Testis (tissue), 2 donors: ENCODE measurements at regions not wholly inside any gene's neighbourhood (a gene's known extent, or its start where the extent isn't known, plus 50 kb on each side); places are given as distances from the start of the nearest gene placed in this dataset.

Experiments
- DNase-seq: peaks from one replicate; pipeline ENCODE4 v3.0.0-alpha.2; 2019
- H3K27ac ChIP-seq, 2 donors: fragments of 200-600 bp; sonication (generic); one replicate each; pipeline ENCODE4 v1.5.1; 2019
- H3K27me3 ChIP-seq: fragments of 200-600 bp; sonication (generic); one replicate; pipeline ENCODE4 v1.5.1; 2019
- H3K36me3 ChIP-seq: fragments of 200-600 bp; sonication (generic); one replicate; pipeline ENCODE4 v1.5.1; 2017; ENCODE audit warnings: low read depth; ENCODE audit errors: missing control alignments
- H3K4me1 ChIP-seq: fragments of 200-600 bp; sonication (generic); one replicate; pipeline ENCODE4 v1.5.1; 2019
- H3K4me3 ChIP-seq, 2 donors: fragments of 200-600 bp; sonication (generic); one replicate each; pipeline ENCODE4 v1.5.1; 2017 to 2019
- H3K9me3 ChIP-seq: fragments of 200-600 bp; sonication (generic); one replicate; pipeline ENCODE4 v1.5.1; 2017
- POLR2A ChIP-seq: fragments of 450-650 bp; IDR thresholded peaks from one replicate; pipeline ENCODE4 v1.6.1; 2017; ENCODE audit warnings: antibody characterized with exemption, mild to moderate bottlenecking, moderate library complexity
- WGBS, 2 donors: methylation state at CpG; one replicate each; pipeline ENCODE4 v1.1.5; 2018; 5-methylcytosine and 5-hydroxymethylcytosine counted together
- intact Hi-C: fragments of 100-400 bp; cut with DNase I; formaldehyde crosslinking; loops from one replicate; pipeline ENCODE4 v1.15.1; 2023; ENCODE audit warnings: low total_unique reads
- TF ChIP-seq, protein P1 (sequence below), 3 experiments: fragments of 450-650 bp in 2 of 3; fragments of 200-600 bp in 1 of 3; sonication (generic) in 1 of 3; IDR thresholded peaks; one replicate each; pipeline ENCODE4 v1.5.1; 2016 to 2019; ENCODE audit warnings: antibody characterized with exemption in 3 of 3, mild to moderate bottlenecking in 2 of 3, moderate library complexity in 1 of 3

DNA sequence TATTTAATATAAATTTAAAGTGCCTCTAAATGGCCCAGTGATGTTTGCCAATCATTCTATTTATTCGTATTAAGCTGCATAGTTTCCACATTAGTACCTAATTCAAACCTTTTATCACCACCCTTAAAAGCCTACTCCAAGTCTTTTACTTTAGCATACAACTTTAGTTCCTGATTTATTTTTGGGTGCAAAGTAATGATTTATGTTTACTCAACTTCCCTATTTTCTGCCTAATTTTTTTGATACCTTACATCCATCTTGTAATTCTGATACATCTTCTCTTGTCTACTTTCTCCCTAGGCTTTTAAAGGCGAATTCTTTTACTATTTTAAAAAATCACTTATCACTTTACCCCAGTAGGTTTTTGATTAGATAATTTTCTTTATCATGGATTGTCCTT, 2651.1 kb upstream of the PCDH20 start:
- intact Hi-C loops = no loop called here

DNA sequence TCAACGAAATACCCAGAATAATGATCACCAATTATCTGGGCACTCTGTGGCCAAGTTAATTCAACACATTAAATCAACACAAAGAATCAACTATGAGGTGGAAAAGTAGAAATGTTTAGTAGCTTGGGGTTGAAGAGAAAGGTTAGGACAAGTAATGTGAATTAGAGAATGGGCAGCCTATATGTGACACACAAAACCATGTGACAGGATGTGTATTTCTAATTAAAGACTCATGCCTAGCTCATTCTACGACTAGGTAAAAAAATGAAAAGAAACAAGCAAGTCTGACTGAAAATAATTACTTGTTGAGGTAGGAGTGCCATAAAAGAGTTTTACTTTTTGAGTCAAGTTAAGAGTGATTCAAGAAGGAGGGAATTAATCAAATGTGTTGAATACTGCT, 2646.0 kb upstream of the PCDH20 start:
- no peaks in the 10 kb centered on the region for H3K4me1 ChIP-seq
- DNase-seq = no peak
- TF ChIP-seq POLR2A = no peak
- TF ChIP-seq, protein P1, sequence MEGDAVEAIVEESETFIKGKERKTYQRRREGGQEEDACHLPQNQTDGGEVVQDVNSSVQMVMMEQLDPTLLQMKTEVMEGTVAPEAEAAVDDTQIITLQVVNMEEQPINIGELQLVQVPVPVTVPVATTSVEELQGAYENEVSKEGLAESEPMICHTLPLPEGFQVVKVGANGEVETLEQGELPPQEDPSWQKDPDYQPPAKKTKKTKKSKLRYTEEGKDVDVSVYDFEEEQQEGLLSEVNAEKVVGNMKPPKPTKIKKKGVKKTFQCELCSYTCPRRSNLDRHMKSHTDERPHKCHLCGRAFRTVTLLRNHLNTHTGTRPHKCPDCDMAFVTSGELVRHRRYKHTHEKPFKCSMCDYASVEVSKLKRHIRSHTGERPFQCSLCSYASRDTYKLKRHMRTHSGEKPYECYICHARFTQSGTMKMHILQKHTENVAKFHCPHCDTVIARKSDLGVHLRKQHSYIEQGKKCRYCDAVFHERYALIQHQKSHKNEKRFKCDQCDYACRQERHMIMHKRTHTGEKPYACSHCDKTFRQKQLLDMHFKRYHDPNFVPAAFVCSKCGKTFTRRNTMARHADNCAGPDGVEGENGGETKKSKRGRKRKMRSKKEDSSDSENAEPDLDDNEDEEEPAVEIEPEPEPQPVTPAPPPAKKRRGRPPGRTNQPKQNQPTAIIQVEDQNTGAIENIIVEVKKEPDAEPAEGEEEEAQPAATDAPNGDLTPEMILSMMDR (IDR thresholded peaks at IDR 0.05) = no peak
- H3K36me3 ChIP-seq = no peaks in the 10 kb centered on the region
- WGBS, 2 donors = 75 to 85% methylated on average over 2 of the region's 2 CpGs
- H3K4me3 ChIP-seq = no peak overlapping the region
- H3K27me3 ChIP-seq = no peaks in the 10 kb centered on the region
- intact Hi-C loops = no loop called here
- no peaks in the 10 kb centered on the region for H3K9me3 ChIP-seq
- H3K27ac ChIP-seq = no peak overlapping the region

More for the DNA sequence above, 2651.1 kb upstream of the PCDH20 start:
- Histone ChIP-seq H3K4me1 (no peaks in the 10 kb centered on the region), H3K9me3 (no peaks in the 10 kb centered on the region), H3K4me3 (no peak overlapping the region), H3K27me3 (no peaks in the 10 kb centered on the region), H3K36me3 (no peaks in the 10 kb centered on the region), H3K27ac (no peak overlapping the region)
- 80 to 89% methylated on average over 2 of the region's 2 CpGs for WGBS, 2 donors
- no peak for DNase-seq
- TF ChIP-seq, protein P1 (IDR thresholded peaks at IDR 0.05) = no peak
- no peak for TF ChIP-seq POLR2A

DNA sequence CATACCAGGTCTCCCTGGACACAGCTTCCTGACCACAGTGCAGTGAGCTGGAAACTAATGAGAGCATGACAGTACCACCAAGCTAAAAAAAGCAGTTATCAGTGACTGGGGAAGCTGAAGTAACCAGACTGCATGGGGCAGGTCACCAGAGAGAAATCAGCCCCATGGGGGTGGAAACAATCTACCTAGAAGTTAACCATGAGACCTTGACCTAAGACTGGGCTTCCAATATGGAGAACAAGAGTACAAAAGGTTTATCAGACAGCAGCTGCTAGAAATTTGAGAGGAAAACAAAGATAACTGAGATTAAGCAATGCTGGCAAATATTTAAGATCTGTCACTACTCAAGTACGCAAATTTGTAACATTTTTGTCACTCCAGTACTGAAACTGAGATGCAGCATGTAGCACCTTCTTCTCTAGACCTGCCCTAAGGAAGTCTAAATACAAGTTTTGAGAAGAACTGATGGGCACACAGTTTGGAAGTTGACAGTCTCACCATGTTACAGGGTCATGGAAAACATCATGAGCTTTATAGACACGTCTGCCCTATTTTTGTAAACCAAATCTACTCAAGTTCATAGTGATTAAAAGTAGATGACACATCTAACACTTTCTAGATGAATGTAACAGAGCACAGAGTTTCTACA, 2641.8 kb upstream of the PCDH20 start:
- intact Hi-C loops = no loop called here
- 70 to 90% methylated on average over 2 of the region's 2 CpGs for WGBS, 2 donors
- Histone ChIP-seq H3K4me3 (no peak overlapping the region), H3K4me1 (no peaks in the 10 kb centered on the region), H3K36me3 (no peaks in the 10 kb centered on the region), H3K27ac (no peak overlapping the region), H3K9me3 (no peaks in the 10 kb centered on the region), H3K27me3 (no peaks in the 10 kb centered on the region)
- DNase-seq = no peak
- TF ChIP-seq POLR2A = no peak
- TF ChIP-seq, protein P1 (IDR thresholded peaks at IDR 0.05) = no peak

DNA sequence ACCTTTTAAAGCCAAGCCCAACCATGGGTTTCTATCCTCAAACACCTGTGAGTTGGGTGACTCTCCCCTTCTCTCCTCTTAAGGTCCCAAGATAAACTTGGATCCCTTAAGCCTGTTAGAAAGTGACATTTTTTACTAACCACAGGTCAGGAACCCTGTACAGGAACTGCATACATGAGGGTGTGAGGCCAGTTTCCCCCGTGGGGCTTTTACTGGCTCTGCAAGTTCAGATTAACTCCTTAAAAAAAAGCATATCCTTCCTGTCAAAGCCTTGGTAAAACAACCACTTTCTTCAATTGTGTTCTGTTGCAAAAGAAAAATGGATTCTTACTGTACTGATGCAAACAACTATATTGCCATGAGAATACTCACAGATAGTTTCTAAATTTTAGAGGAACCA, 2638.7 kb upstream of the PCDH20 start:
- TF ChIP-seq POLR2A = no peak
- TF ChIP-seq, protein P1 (IDR thresholded peaks at IDR 0.05) = no peak
- Histone ChIP-seq H3K27me3 (no peaks in the 10 kb centered on the region), H3K4me1 (no peaks in the 10 kb centered on the region), H3K4me3 (no peak overlapping the region), H3K27ac (no peak overlapping the region), H3K36me3 (no peaks in the 10 kb centered on the region), H3K9me3 (no peaks in the 10 kb centered on the region)
- 56 to 58% methylated on average over 1 of the region's 1 CpG for WGBS, 2 donors
- DNase-seq = no peak
- intact Hi-C loops = no loop called here

DNA sequence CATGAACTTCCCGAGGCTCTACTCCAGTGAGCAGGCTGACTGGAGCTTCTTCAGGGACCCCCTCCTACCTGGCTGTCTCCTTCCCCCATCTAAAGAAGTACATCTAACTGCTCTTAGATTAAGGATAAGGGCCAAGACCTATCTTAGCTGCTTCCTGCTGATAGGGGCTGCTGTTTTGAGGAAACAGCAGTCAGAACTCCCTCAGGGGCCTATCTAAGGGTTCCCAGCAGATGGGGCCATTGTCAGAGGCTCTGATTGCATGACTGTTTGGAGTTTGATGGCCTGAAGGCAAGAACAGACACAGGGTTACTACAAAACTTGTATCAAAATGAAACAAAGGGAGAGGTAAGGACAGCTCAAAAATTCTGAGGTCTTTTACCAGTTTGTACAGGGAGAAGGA, 2636.9 kb upstream of the PCDH20 start:
- no peak for DNase-seq
- intact Hi-C loops = no loop called here
- TF ChIP-seq, protein P1 (IDR thresholded peaks at IDR 0.05) = no peak
- no peak for TF ChIP-seq POLR2A
- Histone ChIP-seq H3K27ac (no peak overlapping the region), H3K36me3 (no peaks in the 10 kb centered on the region), H3K4me3 (no peak overlapping the region), H3K9me3 (no peaks in the 10 kb centered on the region), H3K27me3 (no peaks in the 10 kb centered on the region), H3K4me1 (no peaks in the 10 kb centered on the region)
- WGBS, 2 donors = 89 to 94% methylated on average over 1 of the region's 1 CpG
